Bronchial epithelial cell (primary cell): ENCODE measurements at regions not wholly inside any gene's neighbourhood (a gene's known extent, or its start where the extent isn't known, plus 50 kb on each side); places are given as distances from the start of the nearest gene placed in this dataset.

Source experiments
- DNase-seq: peaks from one replicate; pipeline ENCODE4 v3.0.0-alpha.2; 2010; ENCODE audit warnings: low read depth
- FAIRE-seq: peaks from 2 replicates; lab custom pipeline; 2011; peaks lifted over from hg19 to GRCh38; lab: Jason Lieb, UNC
- H3K27me3 ChIP-seq: 2 replicates; pipeline ENCODE4 v1.5.1; 2011; ENCODE audit warnings: low read length; ENCODE audit not compliant: control insufficient read depth, insufficient read depth
- H3K36me3 ChIP-seq: 2 replicates; pipeline ENCODE4 v1.5.1; 2011; ENCODE audit warnings: low read length; ENCODE audit not compliant: control insufficient read depth, insufficient read depth
- H3K4me3 ChIP-seq: 2 replicates; pipeline ENCODE4 v1.5.1; 2011; ENCODE audit warnings: mild to moderate bottlenecking, low read depth, low read length, control low read depth
- CTCF ChIP-seq: IDR thresholded peaks from 2 replicates; pipeline ENCODE4 v1.5.1; 2011; ENCODE audit warnings: mild to moderate bottlenecking, moderate library complexity, low read length, control low read depth, inconsistent platforms; ENCODE audit not compliant: insufficient read depth, severe bottlenecking

GRCh38 chr9:85416715-85417114 lies 325.0 kb downstream of the AGTPBP1 start:
- no peak overlapping the region for H3K4me3 ChIP-seq
- TF ChIP-seq CTCF, result no peak
- FAIRE-seq, result no peak
- peak; percentile 38 for DNase-seq
- H3K36me3 ChIP-seq, result no peaks in the 10 kb centered on the region
- no peaks in the 10 kb centered on the region for H3K27me3 ChIP-seq

DNA sequence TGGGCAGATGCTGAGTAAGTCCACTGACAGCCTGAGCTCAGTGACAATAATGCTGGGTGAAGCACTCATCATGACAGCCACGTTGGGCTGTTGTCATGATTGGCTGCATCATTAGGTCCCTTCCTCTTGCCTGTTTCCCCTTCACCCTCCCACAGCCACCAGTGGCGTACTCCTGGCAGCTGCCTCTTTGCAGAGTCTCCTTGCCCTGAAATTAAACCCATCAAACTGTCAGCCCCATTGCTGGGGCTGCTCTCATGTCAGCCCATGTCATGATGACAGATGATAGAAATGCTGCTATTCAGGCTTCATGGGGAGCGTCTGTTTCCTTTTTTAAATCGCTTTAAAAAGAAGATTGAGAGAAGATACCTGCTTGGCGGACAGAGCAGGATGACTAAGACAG lies 327.4 kb downstream of the AGTPBP1 start:
- TF ChIP-seq CTCF, result no peak
- H3K4me3 ChIP-seq, result no peak overlapping the region
- FAIRE-seq (no peak), DNase-seq (no peak)
- H3K36me3 ChIP-seq, result no peaks in the 10 kb centered on the region
- no peaks in the 10 kb centered on the region for H3K27me3 ChIP-seq

DNA sequence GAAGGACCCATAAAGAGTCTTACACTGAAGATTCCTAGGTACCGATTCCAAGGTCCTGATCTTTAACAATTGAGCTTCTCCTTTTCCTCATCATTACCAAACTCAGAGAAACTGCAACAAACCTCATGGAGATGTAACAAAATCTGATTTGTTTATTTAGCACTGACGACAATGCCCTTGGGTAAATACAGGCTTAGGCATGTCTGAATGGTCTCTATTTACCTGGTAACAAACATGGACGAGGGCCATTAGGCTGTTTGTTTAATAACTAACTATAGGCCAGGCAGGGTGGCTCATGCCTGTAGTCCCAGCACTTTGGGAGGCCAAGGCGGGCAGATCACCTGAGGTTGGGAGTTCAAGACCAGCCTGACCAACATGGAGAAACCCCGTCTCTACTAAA lies 333.3 kb downstream of the AGTPBP1 start:
- FAIRE-seq, result no peak
- no peak for TF ChIP-seq CTCF

GRCh38 chr9:85405566-85405950 lies 336.2 kb downstream of the AGTPBP1 start:
- no peak for TF ChIP-seq CTCF
- FAIRE-seq (no peak), DNase-seq (no peak)
- H3K27me3 ChIP-seq, result no peaks in the 10 kb centered on the region
- H3K4me3 ChIP-seq, result no peak overlapping the region
- H3K36me3 ChIP-seq, result no peaks in the 10 kb centered on the region

More for the DNA sequence above, 333.3 kb downstream of the AGTPBP1 start:
- peak; percentile 59 for DNase-seq
- H3K4me3 ChIP-seq, result no peak overlapping the region
- H3K36me3 ChIP-seq, result no peaks in the 10 kb centered on the region
- H3K27me3 ChIP-seq, result no peaks in the 10 kb centered on the region

- DNase-seq (peak; percentile 59), FAIRE-seq (no peak)
- no peak for TF ChIP-seq CTCF
- Histone ChIP-seq H3K27me3 (no peaks in the 10 kb centered on the region), H3K4me3 (no peak overlapping the region), H3K36me3 (no peaks in the 10 kb centered on the region)
Observed at GRCh38 chr9:85404911-85405565, 336.7 kb downstream of the AGTPBP1 start.

- Histone ChIP-seq H3K4me3 (no peak overlapping the region), H3K27me3 (no peaks in the 10 kb centered on the region), H3K36me3 (no peaks in the 10 kb centered on the region)
- FAIRE-seq (no peak), DNase-seq (no peak)
- TF ChIP-seq CTCF, result no peak
Observed at GRCh38 chr9:85402551-85402950, 339.2 kb downstream of the AGTPBP1 start.
